Glutamatergic neuron (in vitro differentiated cells): ENCODE measurements at regions not wholly inside any gene's neighbourhood (a gene's known extent, or its start where the extent isn't known, plus 50 kb on each side); places are given as distances from the start of the nearest gene placed in this dataset.

Experiments
- DNase-seq: peaks from one replicate; pipeline ENCODE4 v3.0.0; 2022
- H3K27ac Mint-ChIP-seq: one replicate; pipeline ENCODE4 v1.8.0; 2020; ENCODE audit warnings: mild to moderate bottlenecking, mixed read lengths, inconsistent platforms; ENCODE audit not compliant: unreplicated experiment
- H3K27me3 Mint-ChIP-seq: one replicate; pipeline ENCODE4 v1.8.0; 2020; ENCODE audit warnings: mild to moderate bottlenecking, moderate library complexity, mixed read lengths, inconsistent platforms; ENCODE audit not compliant: unreplicated experiment
- H3K36me3 Mint-ChIP-seq: one replicate; pipeline ENCODE4 v1.8.0; 2020; ENCODE audit warnings: mild to moderate bottlenecking, mixed read lengths, inconsistent platforms; ENCODE audit not compliant: unreplicated experiment
- H3K4me1 Mint-ChIP-seq: one replicate; pipeline ENCODE4 v1.8.0; 2020; ENCODE audit warnings: mild to moderate bottlenecking, low read depth, mixed read lengths, inconsistent platforms; ENCODE audit not compliant: unreplicated experiment
- H3K4me3 Mint-ChIP-seq: one replicate; pipeline ENCODE4 v1.8.0; 2020; ENCODE audit warnings: mild to moderate bottlenecking, mixed read lengths, inconsistent platforms; ENCODE audit not compliant: unreplicated experiment
- H3K9me3 Mint-ChIP-seq: one replicate; pipeline ENCODE4 v1.8.0; 2020; ENCODE audit warnings: mild to moderate bottlenecking, moderate library complexity, mixed read lengths, inconsistent platforms; ENCODE audit not compliant: unreplicated experiment
- TF ChIP-seq, protein P1 (sequence below): fragments of 200-600 bp; sonication (generic); IDR thresholded peaks from one replicate; pipeline ENCODE4 v1.5.0; 2021; ENCODE audit not compliant: partially characterized antibody, unreplicated experiment

DNA sequence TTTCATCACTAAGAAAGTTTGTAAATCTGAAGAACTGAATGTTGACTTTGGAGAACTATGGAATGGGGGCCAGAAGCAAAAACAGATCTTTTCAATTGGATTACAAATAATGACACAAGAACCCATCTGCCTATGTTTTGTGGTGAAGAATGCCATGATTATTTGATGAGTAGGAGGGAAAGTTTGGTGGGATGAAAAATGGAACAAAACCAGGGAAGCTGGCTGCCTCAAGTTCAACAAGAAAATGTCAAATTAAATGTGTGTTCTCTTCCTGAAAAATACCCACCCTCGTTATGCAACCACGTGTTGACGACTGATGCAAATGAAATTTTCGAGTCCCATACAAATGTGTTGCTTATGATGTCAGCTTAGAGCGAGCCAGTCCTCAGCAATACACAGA, 208.5 kb downstream of the GPR37 start:
- TF ChIP-seq, protein P1, sequence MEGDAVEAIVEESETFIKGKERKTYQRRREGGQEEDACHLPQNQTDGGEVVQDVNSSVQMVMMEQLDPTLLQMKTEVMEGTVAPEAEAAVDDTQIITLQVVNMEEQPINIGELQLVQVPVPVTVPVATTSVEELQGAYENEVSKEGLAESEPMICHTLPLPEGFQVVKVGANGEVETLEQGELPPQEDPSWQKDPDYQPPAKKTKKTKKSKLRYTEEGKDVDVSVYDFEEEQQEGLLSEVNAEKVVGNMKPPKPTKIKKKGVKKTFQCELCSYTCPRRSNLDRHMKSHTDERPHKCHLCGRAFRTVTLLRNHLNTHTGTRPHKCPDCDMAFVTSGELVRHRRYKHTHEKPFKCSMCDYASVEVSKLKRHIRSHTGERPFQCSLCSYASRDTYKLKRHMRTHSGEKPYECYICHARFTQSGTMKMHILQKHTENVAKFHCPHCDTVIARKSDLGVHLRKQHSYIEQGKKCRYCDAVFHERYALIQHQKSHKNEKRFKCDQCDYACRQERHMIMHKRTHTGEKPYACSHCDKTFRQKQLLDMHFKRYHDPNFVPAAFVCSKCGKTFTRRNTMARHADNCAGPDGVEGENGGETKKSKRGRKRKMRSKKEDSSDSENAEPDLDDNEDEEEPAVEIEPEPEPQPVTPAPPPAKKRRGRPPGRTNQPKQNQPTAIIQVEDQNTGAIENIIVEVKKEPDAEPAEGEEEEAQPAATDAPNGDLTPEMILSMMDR, result no peak
- DNase-seq, result no peak
- no peak overlapping the region for H3K27ac Mint-ChIP-seq
- H3K27me3 Mint-ChIP-seq, result no peaks in the 10 kb centered on the region
- H3K36me3 Mint-ChIP-seq, result no peaks in the 10 kb centered on the region
- no peak overlapping the region for H3K4me3 Mint-ChIP-seq
- no peaks in the 10 kb centered on the region for H3K9me3 Mint-ChIP-seq
- H3K4me1 Mint-ChIP-seq, result peaks cover 4% of the 10 kb centered on the region

DNA sequence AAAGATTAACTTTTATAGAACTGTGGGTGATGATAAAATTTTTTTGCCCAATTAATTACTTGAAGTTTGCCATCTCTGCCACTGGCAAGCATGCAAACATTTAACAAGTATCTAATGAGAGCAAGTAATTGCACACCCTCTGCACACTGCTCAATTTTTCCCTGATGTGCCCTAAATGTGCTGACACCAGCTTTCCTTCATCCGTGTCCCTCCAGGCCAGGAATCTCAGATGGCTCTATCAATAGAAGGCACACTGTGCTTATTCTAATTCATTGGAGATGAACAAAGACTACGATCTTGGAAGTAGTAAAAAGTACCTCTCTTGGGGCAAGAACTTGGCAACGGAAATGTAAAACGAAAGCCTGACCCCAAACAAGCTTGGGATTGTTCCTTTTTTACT, 212.1 kb downstream of the GPR37 start:
- no peak overlapping the region for H3K4me3 Mint-ChIP-seq
- peaks cover 8% of the 10 kb centered on the region for H3K4me1 Mint-ChIP-seq
- H3K9me3 Mint-ChIP-seq, result no peaks in the 10 kb centered on the region
- H3K27me3 Mint-ChIP-seq, result peaks cover 1% of the 10 kb centered on the region
- no peak for DNase-seq
- H3K27ac Mint-ChIP-seq, result no peak overlapping the region
- H3K36me3 Mint-ChIP-seq, result no peaks in the 10 kb centered on the region
- TF ChIP-seq, protein P1, result no peak

DNA sequence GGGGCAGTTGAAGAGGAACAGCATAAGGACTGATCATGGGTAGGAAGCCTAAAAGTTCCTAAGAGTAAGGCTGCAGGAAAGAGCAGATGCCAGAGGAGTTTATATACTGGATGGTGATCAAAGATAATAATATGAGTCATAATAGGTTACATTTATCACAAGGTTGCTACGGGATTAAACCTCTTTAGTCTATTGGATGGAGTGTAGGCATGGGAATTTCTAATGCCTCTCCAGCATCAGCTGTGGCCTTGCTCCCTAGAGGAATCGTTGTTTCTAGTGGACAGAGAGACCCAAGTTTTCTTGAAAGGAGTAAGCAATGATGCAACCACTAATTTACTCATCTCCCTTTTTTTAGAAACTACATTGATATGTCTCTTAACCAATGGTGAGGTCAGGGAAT, 213.4 kb downstream of the GPR37 start:
- H3K27me3 Mint-ChIP-seq, result peaks cover 1% of the 10 kb centered on the region
- H3K4me1 Mint-ChIP-seq, result peaks cover 7% of the 10 kb centered on the region
- H3K27ac Mint-ChIP-seq, result no peak overlapping the region
- H3K9me3 Mint-ChIP-seq, result no peaks in the 10 kb centered on the region
- DNase-seq, result no peak
- H3K4me3 Mint-ChIP-seq, result no peak overlapping the region
- H3K36me3 Mint-ChIP-seq, result no peaks in the 10 kb centered on the region
- TF ChIP-seq, protein P1, result no peak

DNA sequence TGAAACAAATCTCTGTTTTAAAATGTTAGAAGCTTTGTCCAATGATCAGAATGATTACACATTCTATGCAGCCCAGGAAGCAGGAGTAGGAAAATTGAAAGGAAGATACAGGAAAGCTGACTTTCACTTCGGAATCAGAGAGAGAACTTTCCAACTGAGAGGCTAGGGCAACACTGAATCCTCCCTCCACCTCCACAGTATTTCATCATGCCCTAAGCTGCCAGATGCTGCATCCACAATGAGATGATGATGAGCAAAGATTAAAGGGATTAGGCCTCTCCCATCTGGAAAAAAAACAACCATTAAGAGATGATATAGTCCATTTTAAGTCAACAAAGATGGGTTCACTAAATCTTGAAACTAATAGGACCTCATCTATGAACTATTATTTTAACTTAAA, 215.6 kb downstream of the GPR37 start:
- peaks cover 4% of the 10 kb centered on the region for H3K4me1 Mint-ChIP-seq
- no peaks in the 10 kb centered on the region for H3K9me3 Mint-ChIP-seq
- H3K4me3 Mint-ChIP-seq, result no peak overlapping the region
- H3K27me3 Mint-ChIP-seq, result peaks cover 1% of the 10 kb centered on the region
- no peak overlapping the region for H3K27ac Mint-ChIP-seq
- no peak for DNase-seq
- no peaks in the 10 kb centered on the region for H3K36me3 Mint-ChIP-seq
- TF ChIP-seq, protein P1, result no peak

DNA sequence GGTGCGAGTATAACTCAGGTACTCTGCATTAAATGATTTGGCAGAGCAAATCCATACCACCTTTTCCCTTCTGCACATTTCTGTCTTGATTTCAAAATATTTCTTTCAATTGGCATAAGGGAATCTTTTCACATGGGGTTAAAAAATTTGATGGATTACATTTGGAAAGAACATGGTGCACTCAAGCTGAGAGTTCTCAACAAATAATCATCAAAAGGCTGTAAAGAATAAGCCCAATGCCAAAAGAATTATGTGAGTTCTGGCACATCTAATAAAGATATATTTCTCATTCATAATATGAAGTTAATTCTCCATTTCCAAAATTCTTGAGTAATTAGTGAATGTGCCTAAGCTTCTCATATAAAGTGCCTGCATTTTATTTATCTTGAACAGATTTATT, 223.1 kb downstream of the GPR37 start:
- Mint-ChIP-seq H3K36me3 (no peaks in the 10 kb centered on the region), H3K27ac (no peak overlapping the region)

More for the DNA sequence above, 223.1 kb downstream of the GPR37 start:
- H3K4me1 Mint-ChIP-seq, result no peaks in the 10 kb centered on the region
- no peaks in the 10 kb centered on the region for H3K27me3 Mint-ChIP-seq
- DNase-seq, result no peak
- no peak overlapping the region for H3K4me3 Mint-ChIP-seq
- H3K9me3 Mint-ChIP-seq, result no peaks in the 10 kb centered on the region
- TF ChIP-seq, protein P1, result no peak
